GM19467 (cell line): ENCODE measurements at regions not wholly inside any gene's neighbourhood (a gene's known extent, or its start where the extent isn't known, plus 50 kb on each side); places are given as distances from the start of the nearest gene placed in this dataset.

Experiments
- ATAC-seq: cut with Tn5 transposase; IDR thresholded peaks from one replicate; pipeline ENCODE4 v1.9.1; 2021; ENCODE audit warnings: mild to moderate bottlenecking, moderate library complexity; ENCODE audit not compliant: unreplicated experiment

DNA sequence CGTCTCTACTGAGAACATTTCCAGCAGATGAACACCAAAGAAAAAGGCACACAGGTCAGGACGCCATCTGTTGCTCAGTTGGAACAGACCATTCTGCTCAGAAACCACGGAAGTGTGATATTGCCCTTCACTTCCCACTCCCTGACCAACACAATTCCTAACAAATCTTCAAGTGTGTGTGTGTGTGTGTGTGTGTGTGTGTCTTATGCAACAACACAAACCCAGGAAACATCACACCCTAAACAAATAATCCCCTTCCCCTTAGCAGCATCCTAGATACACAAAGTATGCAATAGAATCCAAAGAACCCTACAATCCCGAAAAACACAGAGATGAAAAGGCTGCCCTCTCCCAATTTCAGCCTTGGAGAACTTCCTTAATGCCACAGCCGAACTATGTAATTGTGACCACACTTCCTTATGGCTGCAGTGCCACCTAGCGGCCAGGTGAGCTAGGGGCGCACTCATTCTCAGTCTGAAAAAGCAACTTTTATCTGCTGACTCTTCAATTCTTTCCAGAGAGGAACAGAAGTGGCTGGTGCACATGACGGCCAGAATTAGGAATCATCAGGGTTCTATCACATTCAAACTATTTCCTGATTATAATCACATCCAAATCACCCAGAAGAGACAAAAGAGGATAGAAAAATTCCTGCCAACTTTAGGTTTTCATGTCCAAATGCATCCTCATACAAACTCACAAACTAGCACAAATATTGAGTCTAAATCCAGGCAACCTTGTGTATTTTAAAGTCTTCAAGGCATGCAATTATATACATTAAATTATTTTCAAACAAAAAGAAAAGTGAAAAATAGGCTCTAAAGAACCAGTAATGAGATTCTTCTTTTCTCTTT is 164.9 kb downstream of the DHX15 start:
- ATAC-seq: peak; percentile 86

DNA sequence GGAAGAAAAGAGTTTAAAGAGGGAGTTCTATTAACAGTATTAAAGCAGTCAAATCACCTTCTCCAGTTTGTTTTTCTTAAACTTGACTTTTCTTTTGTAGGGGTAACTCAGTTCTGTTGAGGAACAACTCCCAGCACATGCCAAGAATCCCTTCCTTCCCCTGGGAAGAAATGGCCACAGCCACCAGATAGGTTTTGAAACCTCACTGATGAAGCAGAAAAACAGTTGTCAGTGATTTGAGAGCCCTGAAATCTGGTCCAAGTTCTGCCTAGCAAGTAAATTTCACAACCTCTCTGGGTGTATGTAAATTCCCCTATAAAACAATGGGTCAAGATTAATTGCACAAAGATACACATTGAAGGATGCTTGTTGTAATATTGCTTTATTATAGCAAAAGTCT is 167.1 kb downstream of the DHX15 start:
- no peak for ATAC-seq

DNA sequence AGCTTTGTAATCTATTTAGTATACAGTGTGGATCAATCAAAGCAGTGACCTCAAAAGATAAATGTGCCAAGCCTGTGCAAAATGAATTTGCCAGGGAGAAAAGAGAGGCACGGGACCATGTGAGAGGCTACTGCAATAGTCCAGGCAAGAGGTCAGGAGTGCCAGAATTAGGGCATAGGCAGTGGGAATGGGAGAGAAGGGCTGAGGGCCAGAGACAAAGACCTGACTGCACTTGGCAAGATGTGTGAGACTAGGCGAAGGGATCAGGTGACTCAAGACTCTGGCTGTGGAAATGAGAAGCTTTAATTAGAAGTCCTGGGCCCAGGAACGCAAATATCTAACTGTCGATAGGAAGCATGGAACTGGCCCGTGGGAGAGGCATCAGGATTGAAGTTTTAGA is 168.1 kb downstream of the DHX15 start:
- ATAC-seq: no peak

DNA sequence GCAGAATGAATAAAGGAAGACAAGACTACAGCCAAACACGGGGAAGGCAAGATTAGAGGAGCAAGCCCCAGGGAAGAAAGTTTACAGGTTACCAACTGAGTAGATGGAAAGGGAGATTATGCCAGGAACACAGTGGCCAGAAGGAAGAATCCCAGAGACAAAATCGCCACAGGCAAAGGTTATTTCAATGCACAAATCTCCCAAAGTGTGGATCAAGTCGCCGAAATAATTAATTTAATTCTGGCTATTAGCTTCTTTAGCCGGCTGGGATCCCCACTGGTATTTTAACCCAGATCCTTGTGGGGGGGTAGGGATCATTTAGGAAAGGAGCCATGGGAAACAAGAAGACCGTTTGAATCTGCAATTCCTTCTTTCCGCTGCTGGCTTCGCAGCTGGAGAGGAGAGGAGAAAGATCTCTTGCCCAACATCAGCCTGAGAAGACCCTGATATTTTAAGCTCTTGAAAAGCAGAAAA is 171.0 kb downstream of the DHX15 start:
- ATAC-seq: no peak

DNA sequence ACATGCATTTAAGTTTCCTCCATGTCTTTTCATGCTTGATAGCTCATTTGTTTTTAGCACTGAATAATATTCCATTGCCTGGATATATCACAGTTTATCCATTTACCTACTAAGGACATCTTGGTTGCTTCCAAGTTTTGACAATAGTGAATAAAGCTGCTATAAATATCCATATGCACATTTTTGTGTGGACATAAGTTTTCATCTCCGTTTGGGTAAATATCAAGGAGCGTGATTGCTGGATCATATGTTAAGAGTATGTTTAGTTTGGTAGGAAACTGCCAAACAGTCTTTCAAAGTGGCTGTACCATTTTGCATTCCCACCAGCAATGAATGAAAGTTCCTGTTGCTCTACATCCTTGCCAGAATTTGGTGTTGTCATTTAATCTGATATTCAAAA is 172.5 kb downstream of the DHX15 start:
- ATAC-seq: no peak

DNA sequence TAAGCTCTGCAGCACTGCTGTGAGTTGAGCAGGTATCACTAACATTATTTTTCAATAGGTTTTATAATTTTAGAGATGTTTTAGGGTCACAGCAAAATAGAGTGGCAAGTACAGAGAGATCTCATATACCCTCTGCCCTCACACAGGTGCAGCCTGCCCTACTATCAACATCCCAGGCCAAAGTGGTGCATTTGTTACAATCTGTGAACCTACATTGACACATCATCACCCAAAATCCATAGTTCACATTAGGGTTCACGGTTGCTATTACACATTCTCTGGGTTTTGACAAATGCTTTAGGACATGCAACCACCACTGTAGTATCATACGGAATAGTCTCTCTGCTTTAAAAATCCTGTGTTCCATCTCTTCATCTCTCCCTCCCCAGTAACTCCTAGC is 173.1 kb downstream of the DHX15 start:
- no peak for ATAC-seq

DNA sequence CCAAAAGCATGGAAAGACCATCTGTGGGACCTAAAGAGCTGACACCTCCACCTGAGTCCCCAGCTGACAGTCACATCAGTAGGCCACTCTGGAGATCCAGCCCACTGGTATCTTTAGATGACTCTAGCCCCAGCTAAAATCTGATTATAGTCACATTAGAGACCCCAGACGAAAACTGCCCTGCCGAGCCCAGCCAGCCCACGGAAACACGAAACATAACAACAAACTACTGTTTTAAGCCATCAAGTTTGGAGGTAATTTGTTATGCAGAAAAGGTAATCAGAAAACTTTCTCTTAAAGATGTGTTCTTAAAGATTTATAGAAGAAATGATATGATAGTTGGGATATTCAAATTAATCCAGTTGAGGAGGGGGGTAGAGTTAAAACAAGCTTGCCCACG is 175.7 kb downstream of the DHX15 start:
- ATAC-seq: no peak

DNA sequence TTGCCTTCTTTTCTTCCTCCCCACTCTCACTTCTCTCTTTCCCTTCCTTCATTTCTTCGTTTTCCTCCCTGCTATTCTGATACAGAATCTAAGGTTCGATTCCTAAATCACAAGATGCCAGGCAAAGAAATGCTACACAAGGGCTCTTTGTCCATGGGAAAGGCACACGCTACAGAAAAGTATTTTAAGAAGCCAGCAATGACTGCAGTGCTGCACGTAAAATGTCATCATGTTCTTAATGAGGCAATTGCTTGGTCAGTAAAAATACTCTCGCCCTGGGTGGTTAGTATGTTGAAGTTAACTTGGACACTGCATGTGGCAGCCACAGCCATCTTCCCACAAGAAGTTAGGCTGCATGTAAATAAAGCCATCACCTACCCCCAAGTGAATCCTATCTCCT is 178.4 kb downstream of the DHX15 start:
- no peak for ATAC-seq

DNA sequence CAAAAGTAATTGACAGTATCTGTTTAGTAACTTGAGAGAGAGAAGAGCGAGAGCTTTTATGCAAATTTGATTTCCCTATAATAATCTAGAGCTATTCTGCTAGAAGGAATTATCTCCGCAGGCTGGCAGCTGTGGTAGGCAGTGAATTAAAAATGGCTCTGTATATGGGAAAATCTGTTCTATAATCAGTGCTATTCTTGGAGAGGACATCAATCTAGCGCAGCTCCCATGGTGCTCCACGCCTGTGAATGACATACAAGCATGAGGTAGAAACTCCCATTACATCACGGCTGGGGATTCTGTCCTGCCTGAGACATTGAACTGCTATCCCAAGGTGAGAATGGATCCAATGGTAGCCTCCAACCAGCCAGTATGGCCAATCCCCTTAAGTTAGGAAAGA is 179.0 kb downstream of the DHX15 start:
- no peak for ATAC-seq

DNA sequence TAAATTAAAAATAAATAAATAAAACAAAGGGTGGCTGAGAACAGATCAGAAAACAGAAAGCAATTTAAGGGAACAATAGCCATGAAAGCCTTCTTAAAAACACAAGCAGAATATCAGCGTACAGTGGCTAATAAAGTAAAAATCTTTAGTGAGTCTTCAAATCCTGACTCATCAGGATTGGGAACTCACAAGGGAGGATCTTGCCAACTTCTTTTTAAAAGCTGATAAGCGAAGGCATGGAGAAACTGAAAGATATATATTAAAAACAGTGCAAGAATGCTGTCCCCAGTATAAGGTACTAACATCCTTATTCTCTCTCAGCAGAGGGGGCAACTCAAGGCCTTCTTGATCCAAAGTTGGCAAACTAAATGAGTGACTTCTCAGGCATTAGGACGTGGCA is 180.1 kb downstream of the DHX15 start:
- no peak for ATAC-seq

DNA sequence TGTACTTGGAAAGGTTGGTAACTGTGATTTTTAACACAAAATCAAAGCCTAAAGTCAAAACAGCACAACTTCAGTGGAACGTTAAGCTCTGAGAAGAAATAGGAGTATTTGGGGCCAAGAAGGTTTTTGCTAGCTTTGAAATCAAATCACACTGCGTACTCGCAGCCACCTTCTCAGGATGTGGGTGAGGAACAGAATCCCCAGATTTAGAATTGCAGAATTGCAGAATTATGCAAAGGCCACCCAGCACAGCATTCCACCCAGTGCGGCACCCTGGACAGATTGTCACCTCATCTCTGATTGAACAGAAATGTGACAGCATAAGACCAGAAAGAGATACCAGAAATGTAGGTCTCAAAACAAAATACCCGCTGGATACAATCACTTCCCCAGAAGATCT is 181.1 kb downstream of the DHX15 start:
- ATAC-seq: no peak

DNA sequence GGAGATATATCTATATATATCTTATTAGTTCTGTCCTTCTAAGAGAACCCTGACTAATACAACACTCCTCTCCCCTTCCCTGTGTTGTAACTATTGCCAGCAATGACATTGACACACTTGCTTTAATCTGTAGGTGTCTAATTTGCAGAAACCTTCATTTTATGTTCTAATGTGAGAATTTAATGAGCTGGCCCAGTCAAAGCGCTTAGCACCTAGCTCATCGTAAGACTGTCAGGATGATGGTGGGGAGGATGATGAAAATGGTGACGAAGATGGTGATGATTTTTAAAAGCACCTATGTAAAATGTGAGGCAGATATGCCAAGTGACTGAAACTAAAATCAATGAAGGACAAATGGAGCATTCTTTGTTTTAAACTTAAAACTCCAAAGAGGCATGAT is 183.8 kb downstream of the DHX15 start:
- no peak for ATAC-seq

DNA sequence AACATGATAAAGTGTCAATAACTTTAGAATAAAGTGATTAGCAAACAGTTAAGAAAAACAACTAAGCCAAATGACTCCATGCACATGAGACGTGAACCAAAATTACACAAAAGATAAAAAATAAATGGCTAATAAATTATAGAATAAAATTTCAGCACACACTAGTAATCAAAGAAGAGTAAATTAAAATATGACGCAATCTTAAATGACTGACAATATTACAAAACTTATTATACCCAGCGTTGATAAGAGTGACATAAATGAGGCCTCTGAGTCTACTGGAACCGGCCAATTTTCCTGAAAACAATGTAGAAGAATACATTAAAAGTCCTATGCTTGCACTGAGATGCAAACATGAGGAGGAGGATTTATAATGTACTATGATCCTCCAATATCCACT is 187.4 kb downstream of the DHX15 start:
- ATAC-seq: no peak

DNA sequence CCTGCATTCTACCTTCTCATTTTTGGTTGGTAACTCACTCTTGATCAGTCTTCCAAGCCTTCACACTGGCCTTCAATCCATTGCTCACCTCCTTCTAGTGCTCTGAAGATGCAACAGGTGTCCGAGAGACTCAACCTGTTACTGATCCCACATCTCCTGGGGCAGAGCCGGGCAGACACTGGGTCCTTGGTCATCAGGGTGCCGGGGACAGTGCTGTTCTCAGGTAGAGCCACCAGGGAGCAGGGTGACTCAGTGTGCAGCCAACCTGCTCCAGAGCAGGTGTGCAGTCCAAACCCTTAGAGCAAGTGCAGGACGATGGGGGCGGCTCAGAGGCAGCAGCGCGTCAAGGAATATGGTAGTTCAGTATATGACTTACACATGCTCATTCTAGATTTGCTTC is 188.4 kb downstream of the DHX15 start:
- no peak for ATAC-seq

DNA sequence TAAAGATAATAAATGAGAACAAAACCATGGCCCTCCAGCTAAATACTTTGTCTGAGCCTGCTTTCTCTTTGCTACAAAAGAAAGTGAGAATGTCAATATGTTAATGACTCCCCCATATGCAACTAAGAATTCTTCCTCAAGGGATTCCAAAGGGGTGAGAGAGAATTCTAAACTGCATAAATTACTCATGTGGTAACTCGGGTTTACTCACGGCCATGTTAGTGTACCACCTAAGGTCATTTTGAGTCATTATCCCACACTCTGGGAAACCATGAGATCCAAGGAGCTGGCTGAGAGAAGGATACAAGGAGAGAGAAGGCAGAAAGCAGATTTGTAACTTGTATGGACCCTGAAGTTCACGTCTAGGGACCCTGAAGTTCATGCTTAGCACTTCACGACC is 190.3 kb downstream of the DHX15 start:
- ATAC-seq: no peak

DNA sequence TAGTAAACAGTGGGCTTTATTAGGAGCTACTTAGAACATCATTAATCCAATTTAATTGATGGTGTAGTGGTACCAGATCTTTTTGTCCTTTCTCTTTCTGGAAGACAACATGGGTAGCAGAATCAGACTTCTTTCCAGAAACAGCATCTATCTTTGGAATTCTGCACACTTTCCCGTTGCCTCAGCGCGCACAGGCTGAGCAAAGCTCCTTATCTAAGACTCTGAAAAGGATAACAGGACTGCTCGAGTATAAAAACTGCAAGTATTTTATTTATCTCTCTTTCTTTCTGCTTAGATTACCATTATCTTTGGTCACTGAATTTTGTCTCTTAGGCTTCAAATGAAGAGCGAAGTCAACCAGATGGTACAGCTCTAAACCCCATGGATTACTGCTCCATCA is 191.7 kb downstream of the DHX15 start:
- ATAC-seq: no peak

DNA sequence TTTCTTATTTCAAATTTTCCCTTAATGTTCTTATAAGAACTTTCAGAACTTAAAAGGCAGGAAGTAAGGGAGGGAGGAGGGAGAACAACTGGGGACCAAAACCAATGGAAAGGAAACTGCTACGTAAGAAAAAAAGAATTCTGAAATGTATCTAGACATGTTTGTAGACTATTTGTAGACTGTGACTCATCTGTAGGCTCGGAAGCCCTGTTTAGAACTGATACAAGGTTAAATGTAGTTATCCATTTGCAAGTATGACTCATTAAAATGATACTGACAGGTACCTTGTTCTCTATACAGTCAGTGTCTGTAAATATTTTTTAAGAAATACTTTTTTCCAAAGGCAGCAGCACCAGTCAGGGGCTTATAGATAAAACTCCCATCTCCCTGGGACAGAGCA is 202.0 kb downstream of the DHX15 start:
- ATAC-seq: peak; percentile 97

DNA sequence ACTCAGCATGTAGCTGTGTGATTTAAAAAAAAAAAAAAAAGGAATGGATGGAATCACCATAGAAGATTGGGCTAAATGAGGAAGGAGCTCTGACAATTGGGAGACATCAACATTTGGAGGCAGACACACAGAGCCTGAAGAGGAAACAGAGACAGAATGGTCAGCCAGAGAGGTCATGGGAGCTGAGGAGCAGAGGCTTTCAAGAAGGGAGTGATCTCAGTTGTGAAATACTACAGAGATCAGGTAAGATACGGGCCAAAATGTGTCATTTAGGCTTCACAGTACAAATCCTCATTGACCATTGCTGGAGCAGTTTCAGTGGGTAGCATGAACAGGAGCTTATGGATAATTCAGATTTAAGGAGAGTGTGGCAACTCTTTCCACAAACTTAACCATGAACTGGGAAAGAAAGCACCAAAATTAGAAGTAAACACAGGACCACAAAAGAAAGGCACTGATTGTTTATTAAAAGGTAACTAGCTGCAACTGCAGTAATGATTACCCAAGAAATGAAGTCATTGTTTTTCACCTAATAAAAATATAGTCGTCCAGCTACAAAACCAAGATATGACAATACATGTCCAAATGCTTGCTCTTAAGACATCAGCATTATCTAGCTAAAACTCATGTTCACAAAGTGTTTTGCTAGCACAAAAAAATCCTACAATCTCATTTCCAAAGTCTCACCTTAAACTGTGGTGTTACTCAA is 203.2 kb downstream of the DHX15 start:
- no peak for ATAC-seq

DNA sequence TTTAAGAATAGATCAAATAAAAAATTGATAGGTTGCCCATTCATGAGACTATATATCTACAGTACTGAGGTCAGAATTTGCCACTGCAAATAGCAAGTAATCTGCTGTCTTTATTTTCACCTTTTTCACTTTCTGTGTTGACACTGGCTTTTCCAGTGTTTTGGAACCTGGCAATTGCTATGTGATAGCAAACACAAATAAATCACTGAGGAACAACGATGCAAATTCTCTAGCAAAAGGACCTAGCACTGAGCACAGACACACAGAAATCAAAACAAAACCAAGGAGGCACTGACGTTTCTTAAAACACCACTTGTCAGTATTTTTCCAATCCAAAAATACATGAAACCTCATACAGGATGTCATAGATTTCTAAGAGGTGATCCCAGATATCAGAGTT is 210.7 kb downstream of the DHX15 start:
- no peak for ATAC-seq

DNA sequence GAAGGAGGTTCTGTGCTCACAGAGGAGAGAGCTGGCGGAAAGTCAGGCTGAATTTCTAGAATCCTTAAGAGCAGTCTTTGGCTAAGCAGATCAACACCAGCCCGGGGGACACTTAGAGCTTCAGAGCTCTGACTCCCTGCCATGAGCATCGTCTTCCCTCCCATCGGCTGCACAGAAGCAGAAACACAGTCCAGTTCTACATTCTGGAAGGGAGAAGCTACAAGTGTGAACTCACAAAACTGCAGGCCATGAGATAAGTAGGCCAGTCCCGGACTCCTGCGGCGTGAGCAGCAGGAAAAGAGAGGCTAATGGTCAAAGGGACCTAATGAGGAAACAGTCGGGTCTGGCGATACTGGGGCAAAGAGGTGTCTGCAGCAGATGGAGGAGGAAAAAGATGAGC is 211.5 kb downstream of the DHX15 start:
- ATAC-seq: no peak

DNA sequence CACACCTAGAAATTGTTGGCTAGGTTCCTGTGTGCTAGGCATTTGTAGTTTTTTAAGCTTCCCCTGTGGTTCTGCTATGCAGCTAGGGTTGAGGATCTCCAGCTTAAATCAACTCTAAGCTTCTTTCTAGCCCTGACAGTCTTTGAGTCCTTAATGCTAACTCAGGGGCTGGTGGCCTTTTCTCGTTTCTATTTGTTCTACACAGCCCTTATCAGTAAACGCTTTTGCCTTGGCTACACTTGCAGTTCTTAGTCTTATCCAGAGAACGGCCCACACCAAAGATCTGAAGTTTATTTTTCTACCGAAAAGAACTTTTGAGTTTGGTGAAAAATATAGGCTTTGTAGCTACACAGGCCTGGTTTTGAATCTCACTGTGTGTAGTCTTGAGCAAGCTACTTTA is 212.0 kb downstream of the DHX15 start:
- ATAC-seq: no peak

DNA sequence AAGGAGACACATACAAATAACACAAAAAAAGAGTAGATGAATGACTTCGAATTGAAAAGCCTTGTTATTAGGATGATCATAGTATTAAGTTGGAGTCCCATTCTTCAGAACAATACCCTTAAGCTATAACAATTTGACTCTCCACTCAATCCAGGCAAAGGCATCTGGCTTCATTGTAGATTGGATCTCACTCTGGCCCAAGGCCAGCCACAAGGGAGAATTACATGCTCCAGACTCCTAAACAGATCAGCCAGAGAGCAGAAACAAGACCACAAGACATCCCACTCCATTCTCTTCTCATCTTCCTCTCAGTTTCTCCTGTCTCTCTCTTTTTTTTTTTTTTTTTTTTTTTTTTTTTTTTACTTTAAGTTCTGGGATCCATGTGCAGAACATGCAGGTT is 213.9 kb downstream of the DHX15 start:
- ATAC-seq: no peak
